ENCODE measurements at regions not wholly inside any gene's neighbourhood (a gene's known extent, or its start where the extent isn't known, plus 50 kb on each side); places are given as distances from the start of the nearest gene placed in this dataset.

- Histone ChIP-seq H3K27me3 (ENCODE audit: control insufficient read depth, insufficient read depth, low read length) (peaks cover 2% of the 10 kb centered on the region), H3K36me3 (ENCODE audit: control insufficient read depth, insufficient read depth, low read length) (no peaks in the 10 kb centered on the region), H3K4me1 (ENCODE audit: control insufficient read depth, extremely low read depth, insufficient read depth, low read length) (no peaks in the 10 kb centered on the region), H2AFZ (ENCODE audit: low read length) (no peak overlapping the region), H3K27ac (ENCODE audit: insufficient read depth, low read length) (no peak overlapping the region), H3K4me3 (replicated peaks in 1 of 4; ENCODE audit: control extremely low read depth in 1 of 4, insufficient read depth in 1 of 4, low read depth in 3 of 4, low read length in 4 of 4) (no peak overlapping the region), H3K9ac (ENCODE audit: insufficient read depth, low read length) (no peak overlapping the region), H3K4me2 (ENCODE audit: extremely low read depth, insufficient read depth, low read length) (no peak overlapping the region), H3K79me2 (ENCODE audit: control insufficient read depth, insufficient read depth, low read length) (no peaks in the 10 kb centered on the region), H3K9me3 (ENCODE audit: control insufficient read depth, insufficient read depth, low read depth, low read length) (no peaks in the 10 kb centered on the region), H4K20me1 (ENCODE audit: control insufficient read depth, extremely low read depth, insufficient read depth, low read length) (no peaks in the 10 kb centered on the region)
- no peak for TF ChIP-seq CTCF (conservative IDR thresholded peaks at IDR 0.05 in 1 of 2, IDR thresholded peaks at IDR 0.05 in 1 of 2; ENCODE audit: low read depth in 1 of 2, low read length in 2 of 2)
- TF ChIP-seq EZH2 (IDR thresholded peaks at IDR 0.05; ENCODE audit: low read length, missing control alignments): no peak
- DNase-seq (ENCODE audit: low read depth in 2 of 2): no peak
These were observed 580.3 kb downstream of the BNC2 start for GRCh38 chr9:16290169-16290568.

DNA sequence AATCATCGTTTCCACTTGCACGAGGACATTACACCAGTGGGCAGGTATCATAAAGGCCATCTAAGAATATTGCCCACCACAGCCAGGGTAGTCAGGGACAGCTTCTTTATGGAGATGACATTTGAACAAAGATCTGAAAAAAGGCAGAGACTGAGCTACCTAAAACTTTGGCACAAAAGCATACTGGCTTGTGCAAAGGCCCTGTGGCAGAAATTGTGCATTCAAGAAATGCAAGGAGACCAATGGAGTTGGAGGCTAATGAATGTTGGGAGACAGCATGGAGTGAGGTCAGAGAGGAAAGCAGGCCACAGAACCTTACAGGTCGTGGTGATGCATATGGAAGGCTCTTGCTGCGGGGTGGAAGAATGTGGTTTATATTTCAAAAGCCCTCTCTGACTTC, 578.5 kb downstream of the BNC2 start:
- Histone ChIP-seq H3K4me1 (ENCODE audit: control insufficient read depth, extremely low read depth, insufficient read depth, low read length) (no peaks in the 10 kb centered on the region), H4K20me1 (ENCODE audit: control insufficient read depth, extremely low read depth, insufficient read depth, low read length) (no peaks in the 10 kb centered on the region), H3K79me2 (ENCODE audit: control insufficient read depth, insufficient read depth, low read length) (no peaks in the 10 kb centered on the region), H3K4me3 (replicated peaks in 1 of 4; ENCODE audit: control extremely low read depth in 1 of 4, insufficient read depth in 1 of 4, low read depth in 3 of 4, low read length in 4 of 4) (no peak overlapping the region), H3K27me3 (ENCODE audit: control insufficient read depth, insufficient read depth, low read length) (peaks cover 2% of the 10 kb centered on the region), H3K27ac (ENCODE audit: insufficient read depth, low read length) (no peak overlapping the region), H3K4me2 (ENCODE audit: extremely low read depth, insufficient read depth, low read length) (no peak overlapping the region), H3K9me3 (ENCODE audit: control insufficient read depth, insufficient read depth, low read depth, low read length) (no peaks in the 10 kb centered on the region), H2AFZ (ENCODE audit: low read length) (no peak overlapping the region), H3K9ac (ENCODE audit: insufficient read depth, low read length) (no peak overlapping the region), H3K36me3 (ENCODE audit: control insufficient read depth, insufficient read depth, low read length) (no peaks in the 10 kb centered on the region)
- DNase-seq (ENCODE audit: low read depth in 2 of 2): no peak
- TF ChIP-seq CTCF (conservative IDR thresholded peaks at IDR 0.05 in 1 of 2, IDR thresholded peaks at IDR 0.05 in 1 of 2; ENCODE audit: low read depth in 1 of 2, low read length in 2 of 2) (no peak), EZH2 (IDR thresholded peaks at IDR 0.05; ENCODE audit: low read length, missing control alignments) (no peak)

DNA sequence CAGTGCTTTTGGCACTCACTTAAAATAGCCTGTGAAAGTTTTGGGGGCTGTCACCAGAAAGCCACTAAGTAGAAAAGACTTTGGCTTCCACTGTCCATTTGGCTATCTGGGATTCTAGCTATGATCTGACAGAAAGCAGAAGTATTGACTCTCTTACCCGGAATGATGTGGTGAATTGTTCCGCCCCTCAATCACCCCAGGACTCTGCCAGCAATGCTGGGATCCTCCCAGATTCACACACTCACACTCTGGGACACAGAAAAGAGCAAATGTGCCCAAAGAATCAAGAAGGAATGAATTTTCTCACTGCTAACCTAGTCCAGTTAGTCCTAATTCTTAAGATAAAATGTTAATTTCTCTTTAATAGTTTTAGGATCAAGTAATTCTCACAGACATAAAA, 576.9 kb downstream of the BNC2 start:
- no peak for TF ChIP-seq CTCF (conservative IDR thresholded peaks at IDR 0.05 in 1 of 2, IDR thresholded peaks at IDR 0.05 in 1 of 2; ENCODE audit: low read depth in 1 of 2, low read length in 2 of 2)
- TF ChIP-seq EZH2 (IDR thresholded peaks at IDR 0.05; ENCODE audit: low read length, missing control alignments): no peak
- no peaks in the 10 kb centered on the region for H3K4me1 ChIP-seq (ENCODE audit: control insufficient read depth, extremely low read depth, insufficient read depth, low read length)
- no peak for DNase-seq (ENCODE audit: low read depth in 2 of 2)

More for the DNA sequence above, 576.9 kb downstream of the BNC2 start:
- Histone ChIP-seq H3K9ac (ENCODE audit: insufficient read depth, low read length) (no peak overlapping the region), H3K27ac (ENCODE audit: insufficient read depth, low read length) (no peak overlapping the region), H3K9me3 (ENCODE audit: control insufficient read depth, insufficient read depth, low read depth, low read length) (no peaks in the 10 kb centered on the region), H3K4me3 (replicated peaks in 1 of 4; ENCODE audit: control extremely low read depth in 1 of 4, insufficient read depth in 1 of 4, low read depth in 3 of 4, low read length in 4 of 4) (no peak overlapping the region), H4K20me1 (ENCODE audit: control insufficient read depth, extremely low read depth, insufficient read depth, low read length) (no peaks in the 10 kb centered on the region), H2AFZ (ENCODE audit: low read length) (no peak overlapping the region), H3K27me3 (ENCODE audit: control insufficient read depth, insufficient read depth, low read length) (no peaks in the 10 kb centered on the region), H3K4me2 (ENCODE audit: extremely low read depth, insufficient read depth, low read length) (no peak overlapping the region), H3K36me3 (ENCODE audit: control insufficient read depth, insufficient read depth, low read length) (no peaks in the 10 kb centered on the region), H3K79me2 (ENCODE audit: control insufficient read depth, insufficient read depth, low read length) (no peaks in the 10 kb centered on the region)

Measured in fibroblast of lung (primary cell).